OCI-LY7 (cell line): ENCODE measurements at regions not wholly inside any gene's neighbourhood (a gene's known extent, or its start where the extent isn't known, plus 50 kb on each side); places are given as distances from the start of the nearest gene placed in this dataset.
"Not testable (repeated sequence)": the region's sequence is repeated elsewhere in the genome, so short reads cannot be mapped to it uniquely, and the experiment has no call there.

Source experiments
- BruUV-seq: library from RNA; stranded (reverse); fragments of 400-500 nt; replicated peaks from 2 replicates; lab custom pipeline; 2021; lab: Mats Ljungman, UMichigan
- CTCF ChIA-PET: fragments of 300-600 bp; sonication (Branson Sonifier 250); formaldehyde crosslinking; loops from one replicate; lab custom pipeline; 2022; ENCODE audit warnings: antibody characterized with exemption; ENCODE audit not compliant: unreplicated experiment; lab: Charles Lee
- POLR2A ChIA-PET: fragments of 300-600 bp; sonication (Branson Sonifier 250); formaldehyde crosslinking; loops from one replicate; lab custom pipeline; 2022; ENCODE audit warnings: antibody characterized with exemption; lab: Charles Lee
- DNase-seq: peaks from one replicate; pipeline ENCODE4 v3.0.0-alpha.2; 2015; ENCODE audit warnings: low spot score
- H2AFZ ChIP-seq: fragments of 200-600 bp; sonication (generic), shearing (Covaris generic); 2 replicates; pipeline ENCODE4 v1.6.1; 2014; ENCODE audit warnings: mild to moderate bottlenecking, antibody characterized with exemption, low read length, moderate library complexity
- H3K27ac ChIP-seq: fragments of 200-600 bp; sonication (generic); 2 replicates; pipeline ENCODE4 v1.5.1; 2014; ENCODE audit warnings: mixed run types, low read depth, mild to moderate bottlenecking, moderate library complexity, low read length, inconsistent platforms; ENCODE audit not compliant: poor library complexity, severe bottlenecking
- H3K36me3 ChIP-seq: fragments of 200-600 bp; sonication (generic); 2 replicates; pipeline ENCODE4 v1.6.1; 2014; ENCODE audit warnings: mild to moderate bottlenecking, antibody characterized with exemption, low read length, moderate library complexity, mixed read lengths; ENCODE audit not compliant: insufficient read depth
- H3K4me1 ChIP-seq: fragments of 200-600 bp; sonication (generic); 2 replicates; pipeline ENCODE4 v1.5.1; 2014; ENCODE audit warnings: mild to moderate bottlenecking, low read length; ENCODE audit not compliant: insufficient read depth, poor library complexity, severe bottlenecking
- H3K4me2 ChIP-seq: fragments of 200-600 bp; sonication (generic); 2 replicates; pipeline ENCODE4 v1.6.1; 2014; ENCODE audit warnings: mild to moderate bottlenecking, low read length
- H3K4me3 ChIP-seq: fragments of 200-600 bp; sonication (generic); 2 replicates; pipeline ENCODE4 v1.5.1; 2014; ENCODE audit warnings: mild to moderate bottlenecking, low read depth, low read length; ENCODE audit not compliant: poor library complexity, severe bottlenecking
- H3K79me2 ChIP-seq: fragments of 200-600 bp; sonication (generic); 2 replicates; pipeline ENCODE4 v1.6.1; 2016; ENCODE audit warnings: low read depth, mild to moderate bottlenecking, low read length, moderate library complexity, mixed read lengths; ENCODE audit not compliant: insufficient read depth
- H3K9me2 ChIP-seq: fragments of 200-600 bp; sonication (generic); 2 replicates; pipeline ENCODE4 v1.6.1; 2016; ENCODE audit warnings: mild to moderate bottlenecking, low read length, mixed read lengths; ENCODE audit not compliant: insufficient read depth
- H3K9me3 ChIP-seq: fragments of 200-600 bp; sonication (generic); 2 replicates; pipeline ENCODE4 v1.6.1; 2014; ENCODE audit warnings: mild to moderate bottlenecking, mixed run types, low read length, mixed read lengths
- H4K20me1 ChIP-seq: fragments of 200-600 bp; sonication (generic); 2 replicates; pipeline ENCODE4 v1.6.1; 2014; ENCODE audit warnings: mild to moderate bottlenecking, antibody characterized with exemption, low read length, moderate library complexity, mixed read lengths; ENCODE audit not compliant: insufficient read depth
- EZH2phosphoT487 ChIP-seq: fragments of 200-600 bp; sonication (generic); IDR thresholded peaks from 2 replicates; pipeline ENCODE4 v1.6.1; 2018; ENCODE audit warnings: low read depth, borderline replicate concordance, mild to moderate bottlenecking, mixed run types, antibody characterized with exemption, low read length, moderate library complexity, mixed read lengths
- intact Hi-C: fragments of 100-400 bp; cut with micrococcal nuclease; formaldehyde crosslinking; loops from one replicate; pipeline ENCODE4 v1.10.0; 2022; ENCODE audit not compliant: unreplicated experiment
- TF ChIP-seq, protein P1 (sequence below): fragments of 200-600 bp; sonication (generic); conservative IDR thresholded peaks from 2 replicates; pipeline ENCODE4 v1.5.1; 2014; ENCODE audit warnings: mild to moderate bottlenecking, antibody characterized with exemption, low read length, moderate library complexity, mixed read lengths

DNA sequence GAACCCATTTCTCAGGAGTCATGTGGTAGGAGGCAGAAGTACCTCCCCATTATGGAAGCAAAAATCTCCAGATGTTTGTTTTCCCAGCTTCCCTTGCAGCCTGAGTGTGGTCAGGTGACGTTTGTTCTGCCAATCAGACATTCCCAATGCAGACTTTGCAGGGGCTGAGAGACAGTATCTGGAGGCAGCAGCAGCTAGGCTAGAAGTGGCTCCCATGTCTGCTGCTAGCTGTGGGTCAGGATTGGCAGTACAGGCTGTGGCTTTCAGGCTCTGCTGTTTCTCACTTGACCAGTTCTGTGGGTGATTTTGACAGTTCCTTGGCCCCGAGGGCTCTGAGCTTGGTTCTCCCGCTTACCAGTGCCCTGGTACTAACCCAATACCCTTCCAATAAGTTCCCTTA is 58.6 kb upstream of the NBPF3 start:
- Histone ChIP-seq H3K4me3 (no peak overlapping the region), H3K9me3 (no peaks in the 10 kb centered on the region), H2AFZ (no peak overlapping the region), H3K36me3 (no peaks in the 10 kb centered on the region), H3K27ac (no peak overlapping the region), H4K20me1 (no peaks in the 10 kb centered on the region), H3K79me2 (no peaks in the 10 kb centered on the region), H3K9me2 (no peaks in the 10 kb centered on the region), H3K4me2 (no peak overlapping the region), H3K4me1 (peaks cover 14% of the 10 kb centered on the region)
- ChIA-PET CTCF (no interaction called here), POLR2A (interaction anchor here (0.6 kb wide), 2 partner anchors 23 to 204 kb away, joined by 3 to 4 read pairs; no protein-coding TSS in a partner anchor)
- intact Hi-C loops = no loop called here
- TF ChIP-seq, protein P1, sequence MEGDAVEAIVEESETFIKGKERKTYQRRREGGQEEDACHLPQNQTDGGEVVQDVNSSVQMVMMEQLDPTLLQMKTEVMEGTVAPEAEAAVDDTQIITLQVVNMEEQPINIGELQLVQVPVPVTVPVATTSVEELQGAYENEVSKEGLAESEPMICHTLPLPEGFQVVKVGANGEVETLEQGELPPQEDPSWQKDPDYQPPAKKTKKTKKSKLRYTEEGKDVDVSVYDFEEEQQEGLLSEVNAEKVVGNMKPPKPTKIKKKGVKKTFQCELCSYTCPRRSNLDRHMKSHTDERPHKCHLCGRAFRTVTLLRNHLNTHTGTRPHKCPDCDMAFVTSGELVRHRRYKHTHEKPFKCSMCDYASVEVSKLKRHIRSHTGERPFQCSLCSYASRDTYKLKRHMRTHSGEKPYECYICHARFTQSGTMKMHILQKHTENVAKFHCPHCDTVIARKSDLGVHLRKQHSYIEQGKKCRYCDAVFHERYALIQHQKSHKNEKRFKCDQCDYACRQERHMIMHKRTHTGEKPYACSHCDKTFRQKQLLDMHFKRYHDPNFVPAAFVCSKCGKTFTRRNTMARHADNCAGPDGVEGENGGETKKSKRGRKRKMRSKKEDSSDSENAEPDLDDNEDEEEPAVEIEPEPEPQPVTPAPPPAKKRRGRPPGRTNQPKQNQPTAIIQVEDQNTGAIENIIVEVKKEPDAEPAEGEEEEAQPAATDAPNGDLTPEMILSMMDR = no peak
- no peak for TF ChIP-seq EZH2phosphoT487
- BruUV-seq = no TSS peak
- DNase-seq = no peak

DNA sequence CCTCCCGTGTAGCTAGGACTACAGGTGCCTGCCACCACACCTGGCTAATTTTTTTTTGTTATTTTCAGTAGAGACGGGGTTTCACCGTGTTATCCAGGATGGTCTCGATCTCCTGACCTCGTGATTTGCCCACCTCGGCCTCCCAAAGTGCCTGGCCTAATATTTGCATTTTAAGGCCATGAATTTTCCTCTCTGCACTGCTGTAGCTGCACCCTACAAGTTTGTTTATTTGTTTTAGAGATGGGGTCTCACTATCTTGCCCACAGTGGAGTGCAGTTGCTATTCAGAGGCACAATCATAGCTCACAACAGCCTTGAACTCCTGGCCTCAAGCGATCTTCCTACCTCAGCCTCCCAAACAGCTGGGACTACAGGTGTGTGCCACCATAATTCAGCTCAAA is 59.8 kb upstream of the NBPF3 start:
- peaks cover 14% of the 10 kb centered on the region for H3K4me1 ChIP-seq
- BruUV-seq, CTCF ChIA-PET, H3K79me2 ChIP-seq, intact Hi-C loops, DNase-seq, H3K4me2 ChIP-seq, H3K9me3 ChIP-seq, POLR2A ChIA-PET, H3K9me2 ChIP-seq, H3K36me3 ChIP-seq, H4K20me1 ChIP-seq, H3K4me3 ChIP-seq, H2AFZ ChIP-seq, H3K27ac ChIP-seq: not testable (repeated sequence)

DNA sequence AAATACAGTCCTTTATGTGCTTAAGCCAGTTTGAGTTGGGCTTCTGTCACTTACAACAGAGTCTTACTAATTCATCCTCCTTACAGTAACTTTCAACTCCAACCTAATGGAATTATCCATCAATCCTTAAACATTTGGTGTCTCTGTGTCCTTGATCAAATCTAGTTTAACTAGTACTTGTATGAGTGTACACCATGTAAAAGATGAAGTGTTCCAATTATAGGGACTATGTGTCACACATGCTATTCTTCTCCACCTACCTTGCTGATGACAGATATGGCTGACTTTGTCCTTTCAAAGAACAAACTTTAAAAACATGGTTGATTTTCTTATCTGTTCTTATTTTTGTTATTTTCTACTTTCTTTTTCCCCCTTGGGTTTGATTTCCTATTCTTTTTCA is 60.4 kb upstream of the NBPF3 start:
- H2AFZ ChIP-seq = no peak overlapping the region
- H3K36me3 ChIP-seq = no peaks in the 10 kb centered on the region
- ChIA-PET POLR2A (no interaction called here), CTCF (no interaction called here)
- no peak overlapping the region for H3K4me3 ChIP-seq
- no peaks in the 10 kb centered on the region for H3K9me3 ChIP-seq
- H3K27ac ChIP-seq = no peak overlapping the region
- intact Hi-C loops = loop anchor here (10.0 kb wide), 1 partner anchor 195 kb away; no protein-coding TSS in a partner anchor
- H3K9me2 ChIP-seq = no peaks in the 10 kb centered on the region
- H3K4me2 ChIP-seq = no peak overlapping the region
- peaks cover 11% of the 10 kb centered on the region for H3K4me1 ChIP-seq
- TF ChIP-seq, protein P1 = no peak
- no peak for TF ChIP-seq EZH2phosphoT487
- DNase-seq = no peak
- H4K20me1 ChIP-seq = no peaks in the 10 kb centered on the region
- H3K79me2 ChIP-seq = no peaks in the 10 kb centered on the region
- BruUV-seq = no TSS peak
